ENCODE measurements at regions not wholly inside any gene's neighbourhood (a gene's known extent, or its start where the extent isn't known, plus 50 kb on each side); places are given as distances from the start of the nearest gene placed in this dataset.
A peak's percentile ranks its signal among the peaks of the same experiment; 100 is the strongest.

- ATAC-seq (no peak), DNase-seq (no peak)
- peak overlapping the region in 3 of 4 donors; percentile 46 to 59 (median 53) for H3K4me3 ChIP-seq
- peaks cover 0 to 11% (median 5%) of the 10 kb centered on the region in 3 donors for H3K27me3 ChIP-seq
- in situ Hi-C loops (cut with MboI; ENCODE audit: low sequenced_read_pairs in 4 of 4) = loop anchor here in 1 of 4 donors (10.0 kb wide), 1 partner anchor 171 kb away; no protein-coding TSS in a partner anchor
- H3K36me3 ChIP-seq = no peaks in the 10 kb centered on the region
- peaks cover 0 to 10% (median 0%) of the 10 kb centered on the region in 3 donors for H3K9me3 ChIP-seq
- no peak overlapping the region for H3K27ac ChIP-seq
- intact Hi-C loops (cut with DNase I; ENCODE audit: low total_unique reads) = no loop called here
- no peak for TF ChIP-seq CTCF (IDR thresholded peaks at IDR 0.05 in 4 of 5, conservative IDR thresholded peaks at IDR 0.05 in 1 of 5)
- no peak for TF ChIP-seq POLR2A (IDR thresholded peaks at IDR 0.05)
- peaks cover 8 to 15% of the 10 kb centered on the region in 2 donors for H3K4me1 ChIP-seq
These were observed 96.0 kb downstream of the FOXD2 start for GRCh38 chr1:47533793-47534328.

GRCh38 chr1:47534436-47534835, 96.6 kb downstream of the FOXD2 start:
- peak in 1 of 2 donors; percentile 72 for ATAC-seq
- H3K36me3 ChIP-seq = no peaks in the 10 kb centered on the region
- no peak overlapping the region for H3K27ac ChIP-seq
- H3K4me1 ChIP-seq = peaks cover 8 to 15% of the 10 kb centered on the region in 2 donors
- intact Hi-C loops (cut with DNase I; ENCODE audit: low total_unique reads) (no loop called here), in situ Hi-C loops (cut with MboI; ENCODE audit: low sequenced_read_pairs in 4 of 4) (loop anchor here in 1 of 4 donors (10.0 kb wide), 1 partner anchor 170 kb away; no protein-coding TSS in a partner anchor)
- no peak for DNase-seq
- no peak for TF ChIP-seq POLR2A (IDR thresholded peaks at IDR 0.05)
- no peak for TF ChIP-seq CTCF (IDR thresholded peaks at IDR 0.05 in 4 of 5, conservative IDR thresholded peaks at IDR 0.05 in 1 of 5)
- H3K4me3 ChIP-seq = no peak overlapping the region
- H3K9me3 ChIP-seq = peaks cover 0 to 5% (median 0%) of the 10 kb centered on the region in 3 donors
- peaks cover 0 to 11% (median 4%) of the 10 kb centered on the region in 3 donors for H3K27me3 ChIP-seq

GRCh38 chr1:47536646-47537118, 98.8 kb downstream of the FOXD2 start:
- ATAC-seq (no peak), DNase-seq (no peak)
- Histone ChIP-seq H3K4me1 (peaks cover 8 to 15% of the 10 kb centered on the region in 2 donors), H3K4me3 (no peak overlapping the region), H3K9me3 (no peaks in the 10 kb centered on the region), H3K27ac (no peak overlapping the region), H3K36me3 (no peaks in the 10 kb centered on the region), H3K27me3 (peaks cover 0 to 8% (median 0%) of the 10 kb centered on the region in 3 donors)
- in situ Hi-C loops (cut with MboI; ENCODE audit: low sequenced_read_pairs in 4 of 4) = loop anchor here in 1 of 4 donors (10.0 kb wide), 1 partner anchor 168 kb away; no protein-coding TSS in a partner anchor
- intact Hi-C loops (cut with DNase I; ENCODE audit: low total_unique reads) = no loop called here
- TF ChIP-seq CTCF (IDR thresholded peaks at IDR 0.05 in 4 of 5, conservative IDR thresholded peaks at IDR 0.05 in 1 of 5) (no peak), POLR2A (IDR thresholded peaks at IDR 0.05) (no peak)

GRCh38 chr1:47537268-47537667, 99.4 kb downstream of the FOXD2 start:
- Histone ChIP-seq H3K27me3 (peaks cover 0 to 8% (median 0%) of the 10 kb centered on the region in 3 donors), H3K9me3 (no peaks in the 10 kb centered on the region), H3K27ac (no peak overlapping the region), H3K4me3 (no peak overlapping the region), H3K4me1 (peaks cover 8 to 15% of the 10 kb centered on the region in 2 donors), H3K36me3 (no peaks in the 10 kb centered on the region)
- in situ Hi-C loops (cut with MboI; ENCODE audit: low sequenced_read_pairs in 4 of 4) (loop anchor here in 1 of 4 donors (10.0 kb wide), 1 partner anchor 168 kb away; no protein-coding TSS in a partner anchor), intact Hi-C loops (cut with DNase I; ENCODE audit: low total_unique reads) (no loop called here)
- no peak for ATAC-seq
- TF ChIP-seq CTCF (IDR thresholded peaks at IDR 0.05 in 4 of 5, conservative IDR thresholded peaks at IDR 0.05 in 1 of 5) (no peak), POLR2A (IDR thresholded peaks at IDR 0.05) (no peak)
- DNase-seq = no peak
